ENCODE measurements at regions not wholly inside any gene's neighbourhood (a gene's known extent, or its start where the extent isn't known, plus 50 kb on each side); places are given as distances from the start of the nearest gene placed in this dataset.

GRCh38 chr11:130545449-130546072, 97.1 kb downstream of the ADAMTS15 start:
- TF ChIP-seq CTCF (IDR thresholded peaks at IDR 0.05) (no peak), POLR2A (IDR thresholded peaks at IDR 0.05) (no peak)
